GM12878 (cell line): ENCODE measurements at regions not wholly inside any gene's neighbourhood (a gene's known extent, or its start where the extent isn't known, plus 50 kb on each side); places are given as distances from the start of the nearest gene placed in this dataset.

Experiments
- ATAC-seq: fragments of 200-7000 bp; cut with Tn5 transposase; 3 replicates; pipeline ENCODE4 v1.9.1; 2020; ENCODE audit warnings: mild to moderate bottlenecking, moderate library complexity
- BruUV-seq: library from RNA; stranded (reverse); fragments of 400-500 nt; replicated peaks from 2 replicates; lab custom pipeline; 2021; lab: Mats Ljungman, UMichigan
- CTCF ChIA-PET: fragments of 300-600 bp; sonication (Branson Sonifier 250); formaldehyde crosslinking; extraction: SDS; loops from one replicate; lab custom pipeline; 2021; ENCODE audit warnings: inconsistent platforms; lab: Yijun Ruan, JAX
- POLR2A ChIA-PET: fragments of 350-600 bp; formaldehyde crosslinking; extraction: SDS; loops from one replicate; lab custom pipeline; 2021; ENCODE audit warnings: inconsistent platforms; lab: Charles Lee
- RAD21 ChIA-PET: fragments of 300-600 bp; sonication (Branson Sonifier 250); formaldehyde crosslinking; loops from one replicate; lab custom pipeline; 2023; ENCODE audit warnings: antibody characterized with exemption; ENCODE audit not compliant: unreplicated experiment; lab: Charles Lee
- SMC1A ChIA-PET: fragments of 300-600 bp; sonication (Branson Sonifier 250); formaldehyde crosslinking; loops from one replicate; lab custom pipeline; 2023; ENCODE audit not compliant: unreplicated experiment, uncharacterized antibody; lab: Charles Lee
- DNase-seq: peaks from one replicate; pipeline ENCODE4 v3.0.0-alpha.2; 2011; ENCODE audit warnings: low read depth, low spot score
- FAIRE-seq: peaks from 3 replicates; lab custom pipeline; 2011; peaks lifted over from hg19 to GRCh38; lab: Jason Lieb, UNC
- H2AFZ ChIP-seq: 2 replicates; pipeline ENCODE4 v1.6.0; 2011; ENCODE audit warnings: low read depth, low read length, control low read depth; ENCODE audit not compliant: control insufficient read depth
- H3K27ac ChIP-seq: 2 replicates; pipeline ENCODE4 v1.5.1; 2011; ENCODE audit warnings: control low read depth; ENCODE audit not compliant: control insufficient read depth, insufficient read depth
- H3K27me3 ChIP-seq, 2 experiments: replicated peaks in 1 of 2; 2 replicates each; pipeline versions ENCODE4 v1.6.0 to v1.6.1; 2011; ENCODE audit warnings: low read length in 1 of 2; ENCODE audit not compliant: control insufficient read depth in 2 of 2, insufficient read depth in 2 of 2
- H3K36me3 ChIP-seq, 2 experiments: 2 replicates each; pipeline ENCODE4 v1.5.1; 2011; ENCODE audit warnings: low read length in 1 of 2; ENCODE audit not compliant: control insufficient read depth in 2 of 2, insufficient read depth in 2 of 2
- H3K4me1 ChIP-seq: 2 replicates; pipeline ENCODE4 v1.6.1; 2011; ENCODE audit warnings: mild to moderate bottlenecking, low read length, moderate library complexity, mixed read lengths; ENCODE audit not compliant: control insufficient read depth, insufficient read depth
- H3K4me2 ChIP-seq: 2 replicates; pipeline ENCODE4 v1.6.0; 2011; ENCODE audit warnings: control low read depth; ENCODE audit not compliant: control insufficient read depth, insufficient read depth
- H3K4me3 ChIP-seq: fragments of 200-600 bp; sonication (generic); 2 replicates; pipeline ENCODE4 v1.5.1; 2016
- H3K79me2 ChIP-seq: 2 replicates; pipeline ENCODE4 v1.6.0; 2011; ENCODE audit warnings: low read length; ENCODE audit not compliant: control insufficient read depth, insufficient read depth
- H3K9ac ChIP-seq: 2 replicates; pipeline ENCODE4 v1.8.0; 2011; ENCODE audit warnings: low read length, control low read depth, mixed read lengths; ENCODE audit not compliant: control insufficient read depth, insufficient read depth
- H3K9me3 ChIP-seq: replicated peaks from 3 replicates; pipeline ENCODE4 v1.5.1; 2011; ENCODE audit warnings: mild to moderate bottlenecking, low read length; ENCODE audit not compliant: control insufficient read depth, insufficient read depth
- H4K20me1 ChIP-seq: 2 replicates; pipeline ENCODE4 v1.6.0; 2011; ENCODE audit not compliant: control insufficient read depth, insufficient read depth
- BRCA1 ChIP-seq: IDR thresholded peaks from 2 replicates; pipeline ENCODE4 v1.6.1; 2011; ENCODE audit warnings: low read depth, low read length, improper control_type of control experiment
- EP300 ChIP-seq, 2 experiments: fragments of 150-350 bp in 1 of 2; IDR thresholded peaks; 2 replicates each; pipeline ENCODE4 v1.6.1; 2011 to 2012; ENCODE audit warnings: low read depth in 2 of 2, low read length in 2 of 2, borderline replicate concordance in 1 of 2, improper control_type of control experiment in 1 of 2, inconsistent platforms in 1 of 2; ENCODE audit not compliant: control insufficient read depth in 1 of 2
- JUNB ChIP-seq: IDR thresholded peaks from 2 replicates; pipeline ENCODE4 v1.6.1; 2016; ENCODE audit warnings: antibody characterized with exemption, mild to moderate bottlenecking
- POLR2A ChIP-seq: IDR thresholded peaks from 2 replicates; pipeline ENCODE4 v1.6.1; 2011; ENCODE audit warnings: low read depth, mild to moderate bottlenecking, low read length
- SPI1 ChIP-seq: IDR thresholded peaks from 2 replicates; pipeline ENCODE4 v1.6.1; 2011; ENCODE audit warnings: low read depth, mild to moderate bottlenecking, low read length, moderate library complexity, borderline replicate concordance; ENCODE audit not compliant: insufficient read depth
- USF1 ChIP-seq: IDR thresholded peaks from 2 replicates; pipeline ENCODE4 v1.6.1; 2011; ENCODE audit warnings: borderline replicate concordance, low read depth, mild to moderate bottlenecking, moderate library complexity, mixed read lengths, low read length; ENCODE audit not compliant: insufficient read depth; ENCODE audit errors: extremely low read length
- WGBS: methylation state at CpG from one replicate; pipeline ENCODE4 v1.1.6; 2016; ENCODE audit warnings: low lambda C conversion rate; ENCODE audit not compliant: insufficient replicate concordance, insufficient coverage; ENCODE audit errors: missing lambda C conversion rate; 5-methylcytosine and 5-hydroxymethylcytosine counted together
- in situ Hi-C: fragments of 300-500 bp; cut with MboI; formaldehyde crosslinking; loops from 9 replicates; pipeline ENCODE4 v1.14.3; 2018; ENCODE audit warnings: mixed read lengths
- intact Hi-C: fragments of 100-400 bp; cut with micrococcal nuclease; formaldehyde crosslinking; loops from one replicate; pipeline ENCODE4 v1.14.2; 2022; ENCODE audit not compliant: unreplicated experiment
- TF ChIP-seq, protein P1 (sequence below): fragments of 150-350 bp; IDR thresholded peaks from 2 replicates; pipeline ENCODE4 v1.6.1; 2014; ENCODE audit warnings: mild to moderate bottlenecking, low read depth, low read length
- TF ChIP-seq, protein P2 (sequence below): fragments of 450-650 bp; formaldehyde crosslinking; IDR thresholded peaks from 2 replicates; pipeline ENCODE4 v1.5.0; 2022; ENCODE audit warnings: mild to moderate bottlenecking, missing genetic modification characterization

DNA sequence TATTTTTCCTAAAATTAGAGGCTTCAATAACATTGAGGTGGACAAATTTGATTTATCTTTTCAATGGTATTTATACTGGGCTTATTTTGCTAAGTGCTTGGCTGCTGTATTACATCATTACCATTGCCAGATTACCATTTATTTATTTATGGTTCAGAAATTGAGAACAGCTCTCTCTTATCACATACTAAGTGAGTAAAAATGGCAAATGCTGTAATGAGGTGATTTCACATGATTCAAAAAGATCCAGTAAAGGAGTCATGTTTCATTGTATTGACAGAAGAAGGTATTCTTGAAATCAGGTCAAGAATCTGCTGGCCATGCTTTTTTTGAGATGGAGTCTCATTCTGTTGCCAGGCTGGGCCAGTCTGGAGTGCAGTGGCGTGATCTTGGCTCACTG lies 322.6 kb downstream of the KIF20B start:
- H4K20me1 ChIP-seq = no peaks in the 10 kb centered on the region
- H3K4me1 ChIP-seq = no peaks in the 10 kb centered on the region; the same call in 1 of the 2 replicates
- no peaks in the 10 kb centered on the region for H3K27me3 ChIP-seq
- no peak overlapping the region for H3K9ac ChIP-seq
- in situ Hi-C loops (no loop called here), intact Hi-C loops (no loop called here)
- H3K9me3 ChIP-seq = no peaks in the 10 kb centered on the region
- H3K79me2 ChIP-seq = no peaks in the 10 kb centered on the region
- TF ChIP-seq SPI1 = no peak
- peak; percentile 38; the same call in 1 of the 2 replicates for TF ChIP-seq JUNB
- TF ChIP-seq USF1 = no peak
- no peak for TF ChIP-seq POLR2A
- no peak overlapping the region for H3K4me2 ChIP-seq
- CTCF ChIA-PET = no interaction called here
- 0% methylated on average over 1 of the region's 1 CpG for WGBS
- RAD21 ChIA-PET = no interaction called here
- FAIRE-seq (no peak), ATAC-seq (no peak), DNase-seq (no peak)
- no peaks in the 10 kb centered on the region for H3K36me3 ChIP-seq
- POLR2A ChIA-PET = no interaction called here
- BruUV-seq = no TSS peak
- H3K4me3 ChIP-seq = no peak overlapping the region
- SMC1A ChIA-PET = no interaction called here
- H3K27ac ChIP-seq = no peak overlapping the region
- no peak overlapping the region for H2AFZ ChIP-seq

GRCh38 chr10:90028312-90028711 lies 326.9 kb downstream of the KIF20B start:
- Histone ChIP-seq H3K4me2 (no peak overlapping the region), H3K4me1 (no peaks in the 10 kb centered on the region), H4K20me1 (no peaks in the 10 kb centered on the region), H3K9ac (no peak overlapping the region), H3K27me3 (no peaks in the 10 kb centered on the region), H3K4me3 (no peak overlapping the region), H3K27ac (no peak overlapping the region), H3K9me3 (no peaks in the 10 kb centered on the region), H2AFZ (no peak overlapping the region), H3K79me2 (no peaks in the 10 kb centered on the region), H3K36me3 (no peaks in the 10 kb centered on the region)
- BruUV-seq = no TSS peak
- SMC1A ChIA-PET = interaction anchor here (0.6 to 1.5 kb wide), 3 partner anchors 9 to 72 kb away, joined by 3 to 5 read pairs (median 3); no protein-coding TSS in a partner anchor
- in situ Hi-C loops = no loop called here
- CTCF ChIA-PET = interaction anchor here (0.5 to 1.5 kb wide), 3 partner anchors 10 to 180 kb away, joined by 3 to 6 read pairs (median 4); no protein-coding TSS in a partner anchor
- DNase-seq = no peak
- FAIRE-seq = peak; percentile 7
- POLR2A ChIA-PET = interaction anchor here (0.9 kb wide), 1 partner anchor 1134 kb away, joined by 3 read pairs; no protein-coding TSS in a partner anchor
- RAD21 ChIA-PET = no interaction called here
- ATAC-seq = no peak; the same call in 2 of the 3 replicates
- WGBS = 40% methylated on average over 2 of the region's 2 CpGs
- intact Hi-C loops = no loop called here
- TF ChIP-seq, protein P1, sequence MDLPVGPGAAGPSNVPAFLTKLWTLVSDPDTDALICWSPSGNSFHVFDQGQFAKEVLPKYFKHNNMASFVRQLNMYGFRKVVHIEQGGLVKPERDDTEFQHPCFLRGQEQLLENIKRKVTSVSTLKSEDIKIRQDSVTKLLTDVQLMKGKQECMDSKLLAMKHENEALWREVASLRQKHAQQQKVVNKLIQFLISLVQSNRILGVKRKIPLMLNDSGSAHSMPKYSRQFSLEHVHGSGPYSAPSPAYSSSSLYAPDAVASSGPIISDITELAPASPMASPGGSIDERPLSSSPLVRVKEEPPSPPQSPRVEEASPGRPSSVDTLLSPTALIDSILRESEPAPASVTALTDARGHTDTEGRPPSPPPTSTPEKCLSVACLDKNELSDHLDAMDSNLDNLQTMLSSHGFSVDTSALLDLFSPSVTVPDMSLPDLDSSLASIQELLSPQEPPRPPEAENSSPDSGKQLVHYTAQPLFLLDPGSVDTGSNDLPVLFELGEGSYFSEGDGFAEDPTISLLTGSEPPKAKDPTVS = no peak
- no peak for TF ChIP-seq BRCA1
- TF ChIP-seq, protein P2, sequence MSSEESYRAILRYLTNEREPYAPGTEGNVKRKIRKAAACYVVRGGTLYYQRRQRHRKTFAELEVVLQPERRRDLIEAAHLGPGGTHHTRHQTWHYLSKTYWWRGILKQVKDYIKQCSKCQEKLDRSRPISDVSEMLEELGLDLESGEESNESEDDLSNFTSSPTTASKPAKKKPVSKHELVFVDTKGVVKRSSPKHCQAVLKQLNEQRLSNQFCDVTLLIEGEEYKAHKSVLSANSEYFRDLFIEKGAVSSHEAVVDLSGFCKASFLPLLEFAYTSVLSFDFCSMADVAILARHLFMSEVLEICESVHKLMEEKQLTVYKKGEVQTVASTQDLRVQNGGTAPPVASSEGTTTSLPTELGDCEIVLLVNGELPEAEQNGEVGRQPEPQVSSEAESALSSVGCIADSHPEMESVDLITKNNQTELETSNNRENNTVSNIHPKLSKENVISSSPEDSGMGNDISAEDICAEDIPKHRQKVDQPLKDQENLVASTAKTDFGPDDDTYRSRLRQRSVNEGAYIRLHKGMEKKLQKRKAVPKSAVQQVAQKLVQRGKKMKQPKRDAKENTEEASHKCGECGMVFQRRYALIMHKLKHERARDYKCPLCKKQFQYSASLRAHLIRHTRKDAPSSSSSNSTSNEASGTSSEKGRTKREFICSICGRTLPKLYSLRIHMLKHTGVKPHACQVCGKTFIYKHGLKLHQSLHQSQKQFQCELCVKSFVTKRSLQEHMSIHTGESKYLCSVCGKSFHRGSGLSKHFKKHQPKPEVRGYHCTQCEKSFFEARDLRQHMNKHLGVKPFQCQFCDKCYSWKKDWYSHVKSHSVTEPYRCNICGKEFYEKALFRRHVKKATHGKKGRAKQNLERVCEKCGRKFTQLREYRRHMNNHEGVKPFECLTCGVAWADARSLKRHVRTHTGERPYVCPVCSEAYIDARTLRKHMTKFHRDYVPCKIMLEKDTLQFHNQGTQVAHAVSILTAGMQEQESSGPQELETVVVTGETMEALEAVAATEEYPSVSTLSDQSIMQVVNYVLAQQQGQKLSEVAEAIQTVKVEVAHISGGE (CRISPR knock-in tag) = no peak
- TF ChIP-seq EP300 (IDR thresholded peaks at IDR 0.05; ENCODE audit: borderline replicate concordance in 1 of 2, control insufficient read depth in 1 of 2, low read depth in 2 of 2, low read length in 2 of 2) = no peak
